ENCODE measurements at regions not wholly inside any gene's neighbourhood (a gene's known extent, or its start where the extent isn't known, plus 50 kb on each side); places are given as distances from the start of the nearest gene placed in this dataset.

DNA sequence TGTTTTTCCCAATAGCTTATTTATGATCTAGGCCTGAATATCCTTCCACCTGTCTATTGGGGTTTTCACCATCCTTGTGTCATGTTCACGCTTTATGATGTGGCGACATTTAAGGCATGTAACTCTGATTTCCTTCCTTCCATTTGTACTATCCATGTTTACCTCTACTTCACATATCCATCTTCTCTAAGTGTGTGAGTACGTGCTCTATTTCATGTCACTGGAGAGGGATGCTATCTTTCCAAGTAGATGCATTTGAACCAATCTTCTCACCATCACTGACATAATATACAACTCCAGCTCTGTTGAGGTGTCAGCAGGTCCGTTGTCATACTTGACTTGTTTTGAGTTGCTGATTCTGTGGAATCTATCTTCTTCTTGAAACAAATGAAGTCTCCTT is 283.2 kb downstream of the PTBP2 start:
- no peak for DNase-seq
- H3K4me3 ChIP-seq (ENCODE audit: low read depth, low read length): no peak overlapping the region
- no peaks in the 10 kb centered on the region for H3K27me3 ChIP-seq (replicated peaks)
- no peak overlapping the region for H3K27ac ChIP-seq
- no peaks in the 10 kb centered on the region for H3K36me3 ChIP-seq (replicated peaks)
- TF ChIP-seq, protein P1, sequence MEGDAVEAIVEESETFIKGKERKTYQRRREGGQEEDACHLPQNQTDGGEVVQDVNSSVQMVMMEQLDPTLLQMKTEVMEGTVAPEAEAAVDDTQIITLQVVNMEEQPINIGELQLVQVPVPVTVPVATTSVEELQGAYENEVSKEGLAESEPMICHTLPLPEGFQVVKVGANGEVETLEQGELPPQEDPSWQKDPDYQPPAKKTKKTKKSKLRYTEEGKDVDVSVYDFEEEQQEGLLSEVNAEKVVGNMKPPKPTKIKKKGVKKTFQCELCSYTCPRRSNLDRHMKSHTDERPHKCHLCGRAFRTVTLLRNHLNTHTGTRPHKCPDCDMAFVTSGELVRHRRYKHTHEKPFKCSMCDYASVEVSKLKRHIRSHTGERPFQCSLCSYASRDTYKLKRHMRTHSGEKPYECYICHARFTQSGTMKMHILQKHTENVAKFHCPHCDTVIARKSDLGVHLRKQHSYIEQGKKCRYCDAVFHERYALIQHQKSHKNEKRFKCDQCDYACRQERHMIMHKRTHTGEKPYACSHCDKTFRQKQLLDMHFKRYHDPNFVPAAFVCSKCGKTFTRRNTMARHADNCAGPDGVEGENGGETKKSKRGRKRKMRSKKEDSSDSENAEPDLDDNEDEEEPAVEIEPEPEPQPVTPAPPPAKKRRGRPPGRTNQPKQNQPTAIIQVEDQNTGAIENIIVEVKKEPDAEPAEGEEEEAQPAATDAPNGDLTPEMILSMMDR (IDR thresholded peaks at IDR 0.05; ENCODE audit: low read depth, low read length, missing control alignments): no peak
- in situ Hi-C loops (cut with HindIII; ENCODE audit: low pct_ligation_motif_present, low sequenced_read_pairs): no loop called here

DNA sequence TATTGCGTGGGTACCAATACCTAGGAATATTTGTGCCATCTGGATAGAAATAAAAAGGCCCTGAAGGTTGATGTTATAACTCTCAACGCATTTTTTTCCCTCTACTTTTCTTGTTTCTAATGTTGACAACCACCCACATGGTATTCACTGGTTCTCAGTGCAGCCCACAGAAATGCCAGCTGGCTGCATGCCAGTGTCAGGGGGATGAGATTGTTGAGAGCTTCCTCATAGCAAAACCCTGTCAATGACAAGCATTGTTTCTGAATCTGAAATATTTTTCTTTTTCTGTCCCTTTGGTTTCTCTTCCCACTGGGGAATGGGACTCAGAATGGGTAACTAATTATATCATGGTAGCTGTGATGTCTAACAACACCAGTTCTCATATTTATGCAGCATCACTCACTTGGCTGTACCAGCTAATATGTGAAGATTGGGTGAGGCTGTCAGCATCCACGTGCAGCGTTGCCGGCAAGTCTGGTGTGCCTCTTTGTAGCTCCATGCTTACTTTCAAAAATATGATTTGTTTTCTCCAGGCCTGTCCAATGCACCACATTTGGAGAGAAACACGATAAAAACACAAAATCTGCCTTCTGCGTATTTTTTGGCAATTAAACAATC is 284.6 kb downstream of the PTBP2 start:
- DNase-seq: peak; percentile 92
- H3K27me3 ChIP-seq (replicated peaks): no peaks in the 10 kb centered on the region
- H3K4me3 ChIP-seq (ENCODE audit: low read depth, low read length): no peak overlapping the region
- H3K36me3 ChIP-seq (replicated peaks): no peaks in the 10 kb centered on the region
- in situ Hi-C loops (cut with HindIII; ENCODE audit: low pct_ligation_motif_present, low sequenced_read_pairs): no loop called here
- H3K27ac ChIP-seq: peak overlapping the region; percentile 22
- TF ChIP-seq, protein P1 (IDR thresholded peaks at IDR 0.05; ENCODE audit: low read depth, low read length, missing control alignments): no peak

DNA sequence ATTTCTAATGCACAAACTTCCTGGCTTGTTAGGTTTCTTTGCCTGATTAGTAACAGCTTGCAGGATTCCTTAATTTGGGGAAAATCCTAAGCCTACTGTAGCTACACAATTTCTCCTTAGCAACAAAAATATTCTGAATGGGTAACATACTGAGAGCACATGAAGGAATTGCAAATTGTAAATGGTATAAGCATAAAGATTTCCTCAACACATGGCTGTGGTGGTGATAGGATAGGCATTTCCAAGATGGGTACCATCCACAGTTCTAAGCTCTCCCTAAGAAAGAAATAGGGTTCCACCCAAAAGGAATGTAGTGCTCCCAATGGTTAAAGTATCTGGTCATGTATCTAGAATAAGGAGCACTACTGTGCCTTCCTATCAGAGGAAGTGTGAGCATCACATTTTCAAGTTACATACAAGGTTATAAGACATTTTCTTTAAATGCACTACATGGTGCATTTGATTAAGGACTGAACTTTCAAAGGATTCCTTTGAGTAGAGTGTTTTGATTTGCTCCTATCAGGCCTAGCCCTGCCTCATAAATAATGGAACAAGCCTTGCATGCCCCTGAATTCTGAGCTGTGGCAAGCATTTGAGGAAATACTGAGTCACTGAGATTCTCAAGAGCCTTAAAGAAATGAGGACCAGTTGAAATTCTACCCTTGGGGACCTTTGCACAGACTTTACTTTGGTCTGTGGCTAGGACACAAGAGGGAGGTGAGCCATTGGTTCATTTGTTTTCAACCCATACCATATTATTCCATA is 286.4 kb downstream of the PTBP2 start:
- TF ChIP-seq, protein P1 (IDR thresholded peaks at IDR 0.05; ENCODE audit: low read depth, low read length, missing control alignments): no peak
- Histone ChIP-seq H3K27ac (no peak overlapping the region), H3K36me3 (replicated peaks) (no peaks in the 10 kb centered on the region), H3K27me3 (replicated peaks) (no peaks in the 10 kb centered on the region), H3K4me3 (ENCODE audit: low read depth, low read length) (no peak overlapping the region)
- DNase-seq: no peak
- in situ Hi-C loops (cut with HindIII; ENCODE audit: low pct_ligation_motif_present, low sequenced_read_pairs): no loop called here

DNA sequence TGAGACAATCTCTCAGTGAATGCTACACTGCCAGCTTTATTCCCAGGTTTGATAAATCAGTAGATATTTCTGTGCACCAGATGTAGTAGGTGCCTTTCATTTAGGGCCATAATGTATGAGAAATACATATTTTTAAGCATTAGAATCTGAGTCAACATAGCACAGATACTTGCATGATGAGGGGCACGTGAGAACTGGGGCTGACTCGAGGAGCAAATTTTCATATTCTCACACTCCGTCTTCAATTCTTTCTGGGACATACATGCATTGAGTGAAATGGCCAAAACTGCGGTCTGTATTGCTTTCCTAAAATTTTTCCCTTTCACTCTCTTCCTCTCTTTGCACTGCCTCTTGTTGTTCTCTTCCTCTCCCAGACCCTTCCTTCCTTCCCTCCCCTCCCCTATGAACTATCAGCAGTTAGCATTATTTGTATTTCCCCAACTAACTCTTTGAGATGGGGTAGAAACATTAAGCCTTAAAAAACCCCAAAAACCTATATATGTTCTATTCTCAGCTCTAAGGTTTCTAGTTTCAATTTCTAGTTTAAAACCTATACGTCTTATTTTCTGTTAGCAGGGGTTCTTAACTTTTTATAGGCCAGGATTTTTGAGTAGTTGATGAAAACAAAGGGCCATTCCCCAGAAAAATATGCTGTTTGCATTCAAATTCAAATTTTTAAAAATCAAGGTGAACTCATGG is 289.1 kb downstream of the PTBP2 start:
- H3K36me3 ChIP-seq (replicated peaks): no peaks in the 10 kb centered on the region
- DNase-seq: no peak
- TF ChIP-seq, protein P1 (IDR thresholded peaks at IDR 0.05; ENCODE audit: low read depth, low read length, missing control alignments): no peak
- H3K27ac ChIP-seq: no peak overlapping the region
- H3K4me3 ChIP-seq (ENCODE audit: low read depth, low read length): no peak overlapping the region
- H3K27me3 ChIP-seq (replicated peaks): no peaks in the 10 kb centered on the region
- in situ Hi-C loops (cut with HindIII; ENCODE audit: low pct_ligation_motif_present, low sequenced_read_pairs): no loop called here

DNA sequence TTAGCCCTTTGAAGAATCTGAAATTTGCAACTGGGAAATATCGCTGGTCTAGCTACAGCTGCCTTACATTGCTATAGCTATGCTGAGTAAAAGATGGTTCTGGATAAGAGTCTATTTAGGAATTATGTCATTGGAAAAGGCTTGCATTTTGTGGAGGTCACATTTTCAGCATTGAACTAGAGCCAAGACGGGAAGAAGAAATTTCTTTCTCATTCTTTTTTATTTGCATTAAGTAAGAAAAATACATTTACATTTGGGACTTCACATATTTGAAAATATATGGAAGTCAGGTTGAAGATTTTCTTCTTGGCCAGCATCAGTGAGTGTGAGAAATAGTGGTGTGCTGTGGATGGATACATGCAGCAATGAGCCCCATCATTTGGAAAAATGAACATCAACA is 291.6 kb downstream of the PTBP2 start:
- H3K36me3 ChIP-seq (replicated peaks): no peaks in the 10 kb centered on the region
- DNase-seq: no peak
- TF ChIP-seq, protein P1 (IDR thresholded peaks at IDR 0.05; ENCODE audit: low read depth, low read length, missing control alignments): no peak
- no peak overlapping the region for H3K27ac ChIP-seq
- in situ Hi-C loops (cut with HindIII; ENCODE audit: low pct_ligation_motif_present, low sequenced_read_pairs): no loop called here
- H3K27me3 ChIP-seq (replicated peaks): no peaks in the 10 kb centered on the region
- no peak overlapping the region for H3K4me3 ChIP-seq (ENCODE audit: low read depth, low read length)
